ENCODE measurements at regions not wholly inside any gene's neighbourhood (a gene's known extent, or its start where the extent isn't known, plus 50 kb on each side); places are given as distances from the start of the nearest gene placed in this dataset.

GRCh38 chr13:58884353-58885209, 1253.0 kb downstream of the PCDH17 start:
- Histone ChIP-seq H3K4me3 (ENCODE audit: low read length, poor library complexity, severe bottlenecking) (no peak overlapping the region), H2AFZ (ENCODE audit: low read length) (peak overlapping the region; percentile 35; the same call in 1 of the 2 replicates), H3K4me1 (ENCODE audit: insufficient read depth, low read length, poor library complexity, severe bottlenecking) (no peaks in the 10 kb centered on the region), H3K4me2 (ENCODE audit: low read depth, low read length, poor library complexity, severe bottlenecking) (no peak overlapping the region), H3K9me2 (replicated peaks; ENCODE audit: low read depth, low read length) (no peaks in the 10 kb centered on the region), H3K27me3 (ENCODE audit: insufficient read depth, low read length, poor library complexity, severe bottlenecking) (no peaks in the 10 kb centered on the region), H3F3A (ENCODE audit: low read depth) (no peaks in the 10 kb centered on the region), H3K36me3 (ENCODE audit: insufficient read depth, low read length) (no peaks in the 10 kb centered on the region), H4K20me1 (ENCODE audit: insufficient read depth, low read length, poor library complexity, severe bottlenecking) (no peaks in the 10 kb centered on the region), H3K9ac (ENCODE audit: low read depth, low read length, poor library complexity, severe bottlenecking) (no peak overlapping the region), H3K79me2 (ENCODE audit: insufficient read depth, low read length) (no peaks in the 10 kb centered on the region), H3K9me3 (ENCODE audit: insufficient read depth, low read depth, low read length) (no peaks in the 10 kb centered on the region)
- TF ChIP-seq CTCF (conservative IDR thresholded peaks at IDR 0.05; ENCODE audit: low read length), result no peak

- Histone ChIP-seq H3K27me3 (ENCODE audit: insufficient read depth, low read length, poor library complexity, severe bottlenecking) (no peaks in the 10 kb centered on the region), H3K4me3 (ENCODE audit: low read length, poor library complexity, severe bottlenecking) (no peak overlapping the region), H3K9me3 (ENCODE audit: insufficient read depth, low read depth, low read length) (no peaks in the 10 kb centered on the region), H3K79me2 (ENCODE audit: insufficient read depth, low read length) (no peaks in the 10 kb centered on the region), H3K9ac (ENCODE audit: low read depth, low read length, poor library complexity, severe bottlenecking) (no peak overlapping the region), H3K9me2 (replicated peaks; ENCODE audit: low read depth, low read length) (no peaks in the 10 kb centered on the region), H3K4me2 (ENCODE audit: low read depth, low read length, poor library complexity, severe bottlenecking) (no peak overlapping the region), H3K4me1 (ENCODE audit: insufficient read depth, low read length, poor library complexity, severe bottlenecking) (no peaks in the 10 kb centered on the region), H4K20me1 (ENCODE audit: insufficient read depth, low read length, poor library complexity, severe bottlenecking) (no peaks in the 10 kb centered on the region), H3F3A (ENCODE audit: low read depth) (no peaks in the 10 kb centered on the region), H2AFZ (ENCODE audit: low read length) (no peak overlapping the region), H3K36me3 (ENCODE audit: insufficient read depth, low read length) (no peaks in the 10 kb centered on the region)
- no peak for TF ChIP-seq EZH2phosphoT487 (IDR thresholded peaks at IDR 0.05; ENCODE audit: borderline replicate concordance)
- TF ChIP-seq CTCF (conservative IDR thresholded peaks at IDR 0.05; ENCODE audit: low read length), result no peak
Measured at GRCh38 chr13:58889474-58889873, 1257.9 kb downstream of the PCDH17 start.

DNA sequence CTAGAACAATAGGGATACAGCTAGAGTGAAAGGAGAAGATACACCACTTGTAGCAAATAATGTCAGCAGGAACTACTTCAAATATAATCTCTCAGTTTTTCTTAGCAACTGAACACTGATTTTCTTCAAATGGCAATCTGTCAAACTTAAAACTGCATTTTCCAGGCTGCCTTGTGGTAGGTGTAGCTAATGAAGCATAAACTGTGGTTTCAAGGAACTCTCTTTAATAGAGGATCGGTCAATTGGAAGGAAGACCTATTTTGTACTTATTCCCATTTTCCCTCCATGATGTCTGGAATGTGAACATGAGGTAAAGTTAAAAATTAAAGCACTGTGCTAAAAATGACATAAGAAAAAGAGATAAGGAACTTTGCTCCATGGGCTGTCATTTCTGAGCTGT, 1261.9 kb downstream of the PCDH17 start:
- Histone ChIP-seq H3K9me2 (replicated peaks; ENCODE audit: low read depth, low read length) (no peaks in the 10 kb centered on the region), H3K9ac (ENCODE audit: low read depth, low read length, poor library complexity, severe bottlenecking) (no peak overlapping the region), H3K4me1 (ENCODE audit: insufficient read depth, low read length, poor library complexity, severe bottlenecking) (no peaks in the 10 kb centered on the region), H4K20me1 (ENCODE audit: insufficient read depth, low read length, poor library complexity, severe bottlenecking) (no peaks in the 10 kb centered on the region), H2AFZ (ENCODE audit: low read length) (no peak overlapping the region), H3K36me3 (ENCODE audit: insufficient read depth, low read length) (no peaks in the 10 kb centered on the region), H3K79me2 (ENCODE audit: insufficient read depth, low read length) (no peaks in the 10 kb centered on the region), H3F3A (ENCODE audit: low read depth) (no peaks in the 10 kb centered on the region), H3K27me3 (ENCODE audit: insufficient read depth, low read length, poor library complexity, severe bottlenecking) (no peaks in the 10 kb centered on the region), H3K4me3 (ENCODE audit: low read length, poor library complexity, severe bottlenecking) (no peak overlapping the region), H3K4me2 (ENCODE audit: low read depth, low read length, poor library complexity, severe bottlenecking) (no peak overlapping the region), H3K9me3 (ENCODE audit: insufficient read depth, low read depth, low read length) (no peaks in the 10 kb centered on the region)
- TF ChIP-seq EZH2phosphoT487 (IDR thresholded peaks at IDR 0.05; ENCODE audit: borderline replicate concordance), result no peak
- no peak for TF ChIP-seq CTCF (conservative IDR thresholded peaks at IDR 0.05; ENCODE audit: low read length)
